Non-pigmented ciliary epithelial cell (primary cell): ENCODE measurements at regions not wholly inside any gene's neighbourhood (a gene's known extent, or its start where the extent isn't known, plus 50 kb on each side); places are given as distances from the start of the nearest gene placed in this dataset.
A peak's percentile ranks its signal among the peaks of the same experiment; 100 is the strongest.

Experiments
- DNase-seq: peaks from one replicate; pipeline ENCODE4 v3.0.0-alpha.2; 2010; ENCODE audit warnings: low read depth

DNA sequence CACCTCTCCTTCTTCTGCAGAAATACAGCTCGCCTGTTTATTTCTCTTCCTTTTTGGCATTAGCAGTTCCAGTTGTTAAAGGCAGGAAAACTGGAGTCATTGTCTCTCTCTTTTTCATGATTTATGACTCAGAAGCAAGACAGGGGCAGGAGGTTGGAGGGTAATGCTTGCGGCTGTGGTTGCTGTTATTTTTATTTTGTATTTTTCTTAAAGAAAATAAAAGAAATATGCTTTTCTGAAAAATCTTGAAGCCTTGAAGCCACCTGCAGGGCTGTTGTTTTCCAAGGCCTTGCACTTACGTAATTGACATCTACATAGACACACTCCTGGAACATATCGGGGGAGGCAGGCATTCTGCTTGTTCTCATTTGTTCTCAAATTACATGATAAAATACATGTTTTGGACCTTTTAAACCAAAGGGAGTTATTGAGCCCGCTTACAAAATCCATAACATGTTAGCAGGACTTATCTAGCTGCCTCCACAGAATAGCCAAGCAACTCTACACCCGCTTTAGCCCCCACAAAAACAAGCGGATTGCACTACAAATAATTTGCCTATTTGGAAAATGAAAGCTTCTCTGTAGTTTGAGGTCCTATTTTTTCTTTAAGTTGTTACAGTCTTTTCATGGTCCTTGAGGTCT is 1004.6 kb upstream of the NR2F2 start:
- peak; percentile 4 for DNase-seq

DNA sequence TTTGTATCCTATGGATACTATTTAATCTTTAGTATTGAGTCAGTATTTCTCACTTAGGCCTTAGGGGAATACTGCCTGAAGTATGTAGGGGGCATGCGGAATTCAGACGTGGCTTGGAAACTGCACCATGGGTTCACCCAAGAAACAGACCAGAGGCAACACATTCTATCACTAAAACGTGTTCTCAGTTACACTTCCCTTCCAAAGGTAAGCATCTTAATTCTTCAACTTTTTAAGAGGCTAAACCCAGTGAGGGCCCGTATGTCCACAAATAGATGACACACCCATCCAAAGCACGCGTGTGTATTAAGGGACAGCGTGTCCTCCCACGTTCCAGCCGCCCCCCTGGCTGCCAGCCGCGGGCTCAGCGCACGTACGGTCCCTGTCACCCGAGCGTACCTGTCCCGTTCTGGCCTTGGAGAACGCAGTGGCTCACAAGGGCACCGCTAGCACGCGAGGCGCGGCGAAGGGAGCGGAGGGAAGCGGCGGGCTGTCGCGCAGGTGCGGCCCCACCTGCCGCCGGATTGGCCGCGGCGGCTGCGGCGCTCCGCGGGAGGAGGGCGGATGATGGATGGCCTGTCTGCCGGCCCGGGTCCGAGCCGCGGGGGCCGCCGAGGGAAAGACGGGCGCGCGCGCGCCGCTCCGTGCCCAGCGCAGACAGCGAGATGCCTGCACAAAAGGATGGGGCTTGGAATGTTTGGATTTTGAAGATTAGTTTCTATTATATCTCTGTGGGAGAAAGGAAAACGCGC is 1003.9 kb upstream of the NR2F2 start:
- DNase-seq: no peak

DNA sequence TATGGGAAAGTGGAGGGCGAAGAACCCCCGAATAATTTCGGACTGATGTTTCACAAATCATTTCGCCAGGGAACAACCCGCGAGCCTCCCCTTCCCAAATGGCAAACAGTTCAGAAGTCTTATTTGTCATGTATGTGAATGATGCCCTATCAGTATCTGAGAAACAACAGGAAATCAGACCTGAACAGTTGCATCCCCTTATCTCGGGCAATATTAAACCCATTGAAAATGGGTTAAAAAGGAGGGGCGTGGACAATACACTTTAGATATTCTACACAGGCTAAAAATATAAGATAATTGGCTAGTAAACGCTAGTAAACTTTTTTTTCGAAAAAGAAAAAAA is 1003.3 kb upstream of the NR2F2 start:
- no peak for DNase-seq

DNA sequence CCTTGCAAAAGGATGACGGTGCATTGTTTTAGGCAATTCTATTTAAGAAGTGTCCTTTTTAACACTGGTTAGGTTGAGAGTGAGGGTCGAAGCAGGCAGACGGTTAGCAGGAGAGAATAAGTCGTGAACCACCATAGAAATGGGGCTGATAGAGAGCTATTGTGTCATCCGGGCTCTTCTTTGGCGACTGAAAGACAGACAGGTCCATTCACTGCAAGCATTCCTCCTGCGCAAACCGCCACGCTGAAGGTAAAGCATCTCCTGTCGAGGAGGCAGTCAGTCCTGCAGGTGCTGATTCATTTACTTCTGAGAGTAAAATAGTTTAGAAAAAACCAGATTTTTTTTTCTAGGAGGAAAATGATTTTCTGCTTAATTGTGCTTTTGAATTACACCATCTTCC is 1002.8 kb upstream of the NR2F2 start:
- DNase-seq: no peak

DNA sequence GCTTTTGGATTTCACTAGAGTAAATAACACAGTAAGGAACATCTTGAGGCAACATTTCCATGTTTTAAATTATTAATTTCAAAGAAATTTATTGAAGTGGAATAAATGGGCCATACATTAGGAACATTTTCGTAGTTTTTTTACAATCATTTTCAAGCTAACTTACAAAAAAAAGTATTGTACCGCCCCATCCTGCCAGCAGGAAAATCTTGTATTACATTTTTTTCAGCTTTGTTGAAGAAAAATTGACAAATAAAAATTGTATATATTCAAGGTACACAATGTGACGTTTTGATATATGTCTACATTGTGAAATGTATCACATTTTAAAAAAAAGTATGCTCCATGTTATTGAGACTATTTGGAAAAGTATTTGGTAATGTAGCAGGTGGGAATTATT is 1001.9 kb upstream of the NR2F2 start:
- DNase-seq: no peak

DNA sequence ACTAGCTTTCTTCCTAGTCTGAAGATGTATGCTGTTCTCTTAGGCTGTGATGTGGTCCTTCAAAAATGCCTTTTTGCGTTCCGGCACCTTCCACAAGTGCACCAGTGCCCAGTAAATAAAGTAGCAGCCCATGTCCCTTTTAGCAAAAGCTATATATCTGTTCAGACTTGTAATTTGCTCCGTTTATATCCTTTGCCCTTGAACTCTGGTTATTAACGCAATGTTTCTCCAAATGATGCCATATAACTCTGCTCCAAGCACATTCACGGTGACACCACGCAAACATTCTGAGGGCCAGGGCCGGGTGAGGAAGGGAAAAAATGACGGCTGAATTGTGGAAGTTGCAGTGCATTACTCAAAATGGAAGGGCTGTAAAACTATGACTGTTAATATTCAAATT is 1001.1 kb upstream of the NR2F2 start:
- DNase-seq: no peak

DNA sequence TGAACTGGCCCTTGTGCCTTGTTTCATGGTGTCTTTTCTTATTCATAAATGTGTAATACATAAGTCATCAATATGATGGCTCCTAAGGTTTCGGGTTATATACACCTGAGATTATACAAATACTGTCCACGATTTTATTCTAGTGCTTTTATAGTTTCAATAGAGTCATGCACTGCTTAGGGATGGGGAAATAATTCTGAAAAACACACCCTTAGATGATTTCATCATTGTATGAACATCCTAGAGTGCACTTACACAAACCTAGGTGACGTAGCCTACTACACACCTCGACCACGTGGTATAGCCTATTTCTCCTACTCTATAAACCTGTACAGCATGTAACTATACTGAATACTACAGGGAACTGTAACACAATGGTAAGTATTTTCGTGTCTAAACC is 988.8 kb upstream of the NR2F2 start:
- DNase-seq: no peak

DNA sequence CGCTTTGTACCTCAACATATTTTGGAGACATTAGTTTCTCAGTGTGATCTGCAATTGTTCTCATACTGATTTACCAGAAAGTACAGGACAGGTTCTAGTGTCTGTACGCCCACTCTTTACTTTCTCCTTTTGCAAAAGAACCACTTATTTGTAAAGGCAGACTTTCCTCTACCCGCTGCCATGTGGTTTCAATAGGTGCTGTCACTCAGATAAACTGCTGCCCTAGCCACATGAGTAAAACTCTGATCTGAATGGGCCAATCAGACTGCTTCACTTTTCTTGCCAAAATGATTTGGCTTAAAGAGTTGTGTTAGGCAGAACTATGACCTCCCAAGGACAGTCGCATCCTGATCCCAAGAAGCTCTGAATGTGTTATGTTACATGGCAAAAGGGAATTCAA is 984.6 kb upstream of the NR2F2 start:
- no peak for DNase-seq

DNA sequence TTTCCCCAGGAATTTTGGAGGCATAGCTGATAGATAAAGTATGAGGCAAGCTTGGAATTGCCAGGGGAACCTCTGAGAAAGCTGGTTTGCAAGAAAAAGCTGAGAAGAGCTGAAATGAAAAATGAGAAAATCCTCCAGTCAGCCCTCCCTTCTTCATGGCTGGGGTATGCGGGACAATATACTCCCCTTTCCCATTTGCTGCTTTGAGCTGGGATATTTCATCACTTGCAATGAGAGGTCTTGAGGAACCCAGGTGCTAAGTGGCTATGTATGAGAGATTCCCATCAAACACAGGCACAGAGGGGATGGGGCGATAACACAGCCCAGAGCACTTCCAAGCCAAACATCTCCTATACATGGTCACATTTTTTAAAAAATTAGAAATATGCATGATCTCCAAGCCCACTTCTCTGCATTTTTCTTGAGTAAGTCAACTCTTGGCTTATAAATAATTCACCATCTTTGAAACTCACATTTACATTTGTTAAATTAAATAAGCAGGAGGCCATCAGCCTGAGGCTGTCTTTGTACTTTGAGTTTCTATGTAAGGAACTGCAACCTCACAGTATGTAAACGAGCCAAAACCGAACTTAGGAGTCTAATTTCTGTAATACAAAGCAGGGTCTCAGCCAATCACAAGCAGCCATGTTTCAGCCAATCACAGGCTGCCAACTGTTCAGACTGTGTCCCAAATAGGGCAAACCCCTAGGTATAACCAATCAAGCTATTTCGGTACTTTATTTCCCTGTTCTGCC is 983.6 kb upstream of the NR2F2 start:
- DNase-seq: no peak

DNA sequence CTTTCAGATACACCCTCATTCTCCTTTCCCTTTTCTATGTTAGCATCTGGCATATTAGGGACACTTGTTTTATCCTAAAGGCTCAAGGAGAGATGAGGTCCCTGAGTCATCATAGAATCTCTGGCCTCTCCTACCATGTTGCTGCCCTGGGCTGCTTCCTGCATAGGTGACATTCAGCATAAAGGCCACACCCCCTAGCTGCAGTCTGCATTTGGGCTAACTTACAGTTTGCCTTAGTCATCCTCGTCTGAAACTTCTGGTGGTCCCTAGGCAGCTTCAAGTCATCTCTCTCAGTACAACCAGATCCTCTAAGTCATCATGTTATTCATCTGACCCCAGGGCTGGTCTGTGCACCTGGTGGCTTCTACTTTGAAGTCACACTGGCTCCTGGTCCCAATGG is 982.7 kb upstream of the NR2F2 start:
- no peak for DNase-seq

DNA sequence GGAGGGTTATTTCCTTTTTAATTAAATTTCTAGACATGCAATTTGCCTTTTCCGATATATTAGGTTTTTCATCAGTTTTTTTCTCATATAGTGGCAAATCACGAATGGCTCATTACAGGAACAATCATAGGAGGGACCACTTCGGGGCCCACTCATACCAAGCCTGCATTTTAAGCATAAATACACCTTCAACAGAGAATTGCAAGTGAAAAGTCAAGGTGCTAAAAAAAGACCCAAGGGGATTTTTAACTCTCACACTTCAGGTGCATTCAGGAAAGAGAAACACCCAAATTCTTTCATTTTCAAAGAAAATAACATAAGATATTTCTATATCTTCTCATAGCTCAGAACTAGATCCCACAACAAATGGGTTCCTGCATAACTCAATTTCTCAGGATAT is 979.6 kb upstream of the NR2F2 start:
- DNase-seq: no peak

DNA sequence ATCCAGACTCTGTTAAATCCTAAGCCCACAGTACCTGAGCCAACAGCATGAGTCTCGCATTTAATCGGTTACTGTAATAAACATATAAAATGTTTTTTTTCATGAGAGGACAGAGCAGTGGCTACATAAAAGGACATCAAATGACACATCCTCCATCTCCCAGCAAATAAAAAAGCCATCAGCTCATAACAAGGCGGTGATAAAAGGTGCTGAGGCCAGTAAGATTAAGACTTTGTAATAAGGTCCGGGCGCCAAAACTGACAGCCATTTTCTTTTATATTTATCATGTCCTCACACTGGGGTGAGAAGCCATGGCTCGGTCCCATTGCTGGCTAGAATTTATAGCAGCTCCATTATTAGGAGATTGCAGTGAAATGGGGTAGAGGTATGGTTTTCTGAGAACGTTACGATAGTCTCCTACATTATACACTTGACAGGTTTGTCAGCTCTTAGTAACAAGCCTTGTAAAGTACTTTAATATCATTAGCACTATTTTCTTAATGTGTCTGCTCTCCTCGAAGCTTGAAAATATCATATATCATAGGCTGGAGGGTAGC is 977.8 kb upstream of the NR2F2 start:
- no peak for DNase-seq

DNA sequence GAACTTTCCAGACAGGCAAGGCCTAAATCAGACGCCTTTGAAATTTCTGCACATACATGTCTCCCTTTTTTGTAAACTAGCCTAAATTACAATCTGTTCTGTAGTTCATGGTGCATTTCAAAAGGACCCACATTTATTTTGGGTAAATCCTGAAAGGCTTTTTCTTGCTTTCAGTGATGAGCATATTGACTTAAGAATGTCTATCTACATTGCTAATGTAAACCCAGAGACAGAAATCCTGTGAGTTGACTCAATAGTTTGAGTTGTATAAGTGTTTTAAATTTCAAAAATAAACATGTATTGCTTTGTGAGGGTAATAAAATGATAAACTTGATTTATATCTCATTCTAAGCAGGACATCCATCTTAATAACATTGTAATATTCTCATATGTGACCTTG is 977.0 kb upstream of the NR2F2 start:
- no peak for DNase-seq

DNA sequence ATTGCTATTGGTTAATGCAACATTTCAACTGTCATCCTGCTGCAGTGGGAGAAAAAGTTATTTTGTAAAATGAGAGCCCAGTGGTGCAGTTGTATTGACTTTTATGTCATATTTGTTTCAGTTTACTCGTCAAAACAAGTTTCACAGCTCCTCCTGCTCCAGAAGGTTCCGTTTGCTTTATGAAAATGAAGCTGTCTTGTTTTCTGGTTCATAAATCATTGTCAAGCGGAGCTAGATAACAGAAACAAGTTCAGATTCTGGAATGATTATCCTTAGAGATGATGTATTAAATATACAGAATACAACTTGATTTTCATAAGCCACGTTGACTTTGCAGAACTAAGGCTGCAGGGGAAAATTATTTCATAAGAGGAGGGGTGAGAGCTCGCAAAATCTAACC is 970.5 kb upstream of the NR2F2 start:
- no peak for DNase-seq

DNA sequence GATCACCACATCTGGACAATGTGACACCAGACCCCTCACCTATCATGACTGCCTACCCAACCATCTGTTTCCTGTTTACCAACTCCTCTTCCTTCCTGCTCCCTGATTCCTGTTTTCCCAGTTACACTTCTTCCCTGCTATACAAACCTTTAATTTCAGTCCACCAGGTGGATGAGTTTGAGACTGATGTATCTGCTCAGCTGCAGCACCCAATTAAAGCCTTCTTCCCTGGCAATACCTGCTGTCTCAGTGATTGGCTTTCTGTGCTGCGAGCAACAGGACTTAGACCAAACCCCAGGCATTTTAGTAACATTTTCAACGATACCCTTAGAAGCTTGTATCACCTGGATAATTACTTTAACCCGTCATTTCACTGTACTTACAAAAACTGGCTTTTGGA is 968.2 kb upstream of the NR2F2 start:
- no peak for DNase-seq

DNA sequence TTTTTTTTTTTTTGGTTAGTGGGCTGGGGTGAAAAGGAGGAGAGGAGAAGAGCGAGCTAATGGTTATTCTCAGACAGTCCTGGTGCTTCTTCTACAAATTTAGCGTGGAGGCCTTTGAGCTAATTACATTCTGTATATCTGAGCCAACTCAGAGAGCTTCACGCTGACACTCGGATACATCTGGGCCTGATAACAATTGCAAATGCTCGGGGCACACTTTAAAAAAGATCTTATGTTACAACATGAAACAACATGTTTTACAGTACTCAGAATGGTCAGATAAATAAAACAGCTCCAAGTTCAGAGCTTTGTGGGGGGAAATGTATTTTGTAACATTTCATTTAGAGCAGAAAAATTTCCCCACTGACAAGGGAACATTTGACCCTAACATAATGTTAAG is 966.9 kb upstream of the NR2F2 start:
- DNase-seq: no peak

DNA sequence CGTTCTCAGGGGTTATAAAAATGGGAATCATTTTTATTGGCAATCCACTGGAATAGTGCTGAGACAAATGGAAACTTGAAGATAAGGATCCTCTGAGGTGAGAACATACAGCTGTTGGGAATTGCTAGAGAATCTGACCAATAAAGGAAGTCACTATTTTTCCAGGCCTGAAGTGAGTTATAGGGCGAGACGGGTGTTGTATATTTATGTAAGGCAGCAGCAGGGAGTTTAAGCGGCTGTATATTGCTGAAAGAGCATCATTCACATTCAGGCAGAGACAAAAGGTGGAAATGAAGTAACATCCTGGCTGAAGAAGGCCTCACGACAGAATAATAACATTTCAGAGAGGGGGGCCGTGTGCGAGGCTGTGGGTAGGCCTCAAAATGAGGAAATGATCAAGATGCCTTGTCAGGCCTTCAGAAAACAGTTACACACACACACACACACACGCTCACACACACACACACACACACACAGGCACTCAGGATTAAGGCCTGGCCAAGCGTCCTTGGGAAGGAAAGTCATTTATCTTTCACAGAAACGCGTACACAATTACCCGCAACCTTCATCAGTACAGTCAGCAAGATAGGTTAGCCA is 964.9 kb upstream of the NR2F2 start:
- no peak for DNase-seq

DNA sequence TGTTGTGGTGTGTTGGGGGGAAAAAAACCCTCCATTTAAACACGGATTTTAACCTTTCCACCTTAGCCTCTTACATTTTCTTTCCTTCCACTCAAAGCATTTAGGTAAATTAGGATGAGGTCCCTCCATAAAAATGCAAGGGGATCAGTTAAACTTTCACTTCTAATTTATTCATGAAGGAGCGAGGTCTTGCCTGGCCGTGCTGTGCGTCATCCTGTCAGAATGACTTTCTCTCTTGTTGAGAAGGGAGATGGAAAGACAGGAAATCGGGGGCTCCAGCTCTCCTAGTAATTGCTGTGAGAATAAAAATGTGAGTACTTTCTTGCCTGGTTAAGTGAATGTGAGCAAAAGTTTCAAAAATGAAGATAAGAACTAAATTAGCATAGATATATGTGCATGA is 962.3 kb upstream of the NR2F2 start:
- DNase-seq: no peak

DNA sequence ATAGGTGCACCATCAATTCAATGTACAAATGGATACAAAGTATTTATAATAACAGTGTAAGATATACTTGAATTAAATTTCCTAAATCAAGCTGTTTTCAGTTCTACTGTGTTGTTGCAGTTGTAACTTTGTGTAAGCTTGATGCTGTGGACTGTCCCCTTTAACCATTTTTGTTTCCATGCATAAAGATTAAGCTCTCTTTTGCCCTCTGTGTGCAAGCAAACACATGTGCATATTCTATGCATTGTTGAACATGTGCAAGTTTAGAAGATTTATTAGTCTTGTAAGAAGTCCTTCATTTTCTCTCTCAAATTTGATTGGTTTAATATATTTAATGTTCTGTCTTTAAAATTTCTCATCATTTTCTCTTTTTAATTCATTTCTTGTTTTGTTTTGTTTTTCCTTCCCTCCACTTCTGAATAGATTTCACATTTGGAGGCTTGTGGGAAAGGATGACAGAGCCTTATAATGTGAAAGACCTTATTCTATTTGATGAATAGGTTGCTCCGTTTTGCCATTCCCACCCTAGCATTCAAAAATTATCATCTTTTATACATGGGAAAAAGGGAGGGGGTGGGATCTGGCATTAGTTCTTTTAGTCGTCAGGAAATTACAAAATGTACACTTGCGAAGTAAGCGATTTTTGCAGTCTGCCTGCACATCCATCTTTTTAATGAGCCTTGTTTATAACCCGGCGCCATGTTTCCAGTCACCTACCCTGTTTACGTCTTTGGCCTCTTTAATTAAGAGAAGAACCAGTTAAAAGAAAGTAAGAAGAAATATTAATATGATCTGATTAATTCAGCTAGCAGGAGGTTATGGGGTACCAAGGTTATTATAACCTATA is 961.5 kb upstream of the NR2F2 start:
- no peak for DNase-seq

DNA sequence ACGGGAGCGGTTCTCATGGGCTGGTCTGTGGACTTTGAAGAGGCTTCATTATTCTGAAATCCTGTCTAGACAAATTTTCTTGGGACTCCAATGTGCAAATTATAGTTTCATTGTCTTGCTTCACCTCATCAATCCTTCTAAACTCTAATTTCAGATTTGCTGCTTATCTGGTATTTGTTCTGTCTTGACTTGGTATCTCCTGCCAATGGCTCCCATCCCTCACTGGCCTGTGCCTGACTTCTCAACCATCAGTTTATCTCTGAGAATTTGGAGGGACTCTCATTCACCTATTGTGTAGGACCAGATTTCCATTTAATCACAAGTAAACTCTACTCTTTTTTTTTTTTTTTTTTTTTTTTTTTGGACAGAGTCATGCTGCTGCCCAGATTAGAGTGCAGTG is 960.2 kb upstream of the NR2F2 start:
- no peak for DNase-seq

DNA sequence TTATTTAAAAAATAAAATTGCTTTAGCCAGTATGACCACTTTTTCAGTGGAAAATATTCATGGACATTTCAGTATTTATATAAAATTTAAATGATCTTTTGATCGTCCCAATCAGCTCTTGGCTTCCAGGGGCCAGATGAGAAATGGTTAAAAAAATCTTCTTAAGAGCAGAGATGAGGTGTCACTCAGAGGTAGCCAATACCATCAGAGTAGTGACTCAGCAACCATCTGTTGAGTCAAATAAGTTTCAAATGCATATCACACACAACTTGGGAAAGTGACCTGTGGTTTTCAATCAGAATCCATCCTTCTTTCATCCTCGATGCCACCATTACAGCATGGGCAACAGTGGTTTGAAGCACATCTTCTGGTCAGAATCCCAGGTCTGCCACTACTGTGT is 958.8 kb upstream of the NR2F2 start:
- DNase-seq: no peak

DNA sequence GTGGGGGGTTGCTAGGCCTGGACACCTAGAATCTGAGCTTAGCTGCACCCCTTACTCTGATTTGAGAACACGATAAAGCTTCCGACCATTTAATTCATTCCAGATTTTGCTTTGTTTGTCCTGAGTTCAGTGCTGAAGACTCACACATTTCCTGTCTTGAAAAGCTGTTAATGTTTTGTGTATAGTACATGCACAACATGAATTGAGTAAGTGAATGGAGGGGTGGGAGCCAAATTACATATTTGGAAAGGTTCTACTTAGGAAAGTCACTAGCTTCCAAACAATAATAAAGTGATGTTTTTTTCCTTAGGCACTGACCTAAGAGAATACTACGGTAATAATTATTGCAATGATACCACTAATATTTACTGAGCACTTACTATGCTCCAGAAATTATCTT is 955.2 kb upstream of the NR2F2 start:
- no peak for DNase-seq
